HCT116 (cell line): ENCODE measurements at regions not wholly inside any gene's neighbourhood (a gene's known extent, or its start where the extent isn't known, plus 50 kb on each side); places are given as distances from the start of the nearest gene placed in this dataset.

Source experiments
- ATAC-seq: fragments of 200-7000 bp; cut with Tn5 transposase; 2 replicates; pipeline ENCODE4 v1.9.1; 2020; ENCODE audit warnings: mild to moderate bottlenecking, moderate library complexity
- BruUV-seq: library from RNA; stranded (reverse); fragments of 400-500 nt; replicated peaks from 2 replicates; lab custom pipeline; 2021; lab: Mats Ljungman, UMichigan
- CTCF ChIA-PET: fragments of 300-600 bp; sonication (Branson Sonifier 250); formaldehyde crosslinking; loops from one replicate; lab custom pipeline; 2021; ENCODE audit warnings: antibody characterized with exemption; lab: Charles Lee
- POLR2A ChIA-PET: fragments of 300-600, 350-600 bp; sonication (Branson Sonifier 250); formaldehyde crosslinking; loops from one replicate; lab custom pipeline; 2021; ENCODE audit warnings: antibody characterized with exemption; lab: Charles Lee
- RAD21 ChIA-PET, 2 experiments: fragments of 300-600 bp; sonication (Branson Sonifier 250); formaldehyde crosslinking; loops; one replicate each; lab custom pipeline; 2023; ENCODE audit warnings: low total read pairs in 2 of 2; ENCODE audit not compliant: uncharacterized antibody in 2 of 2, unreplicated experiment in 2 of 2, low non-redundant PET in 1 of 2; lab: Charles Lee
- DNase-seq: peaks from one replicate; pipeline ENCODE4 v3.0.0-alpha.2; 2010; ENCODE audit warnings: low read depth, low spot score
- H2AFZ ChIP-seq: fragments of 200-600 bp; shearing (Covaris generic), sonication (generic); 2 replicates; pipeline ENCODE4 v1.6.1; 2017; ENCODE audit warnings: low read depth, mixed run types, mixed read lengths, antibody characterized with exemption, low read length; ENCODE audit not compliant: poor library complexity, severe bottlenecking
- H3K27ac ChIP-seq: 2 replicates; pipeline ENCODE4 v1.5.1; 2012; ENCODE audit warnings: low read depth, low read length
- H3K27me3 ChIP-seq: fragments of 200-600 bp; sonication (generic); 2 replicates; pipeline ENCODE4 v1.6.1; 2016; ENCODE audit warnings: mixed run types, low read length, mixed read lengths; ENCODE audit not compliant: insufficient read depth
- H3K36me3 ChIP-seq, 2 experiments: fragments of 200-500 bp in 1 of 2; fragments of 200-600 bp in 1 of 2; sonication (Bioruptor generic) in 1 of 2; sonication (generic) in 1 of 2; 2 replicates each; pipeline versions ENCODE4 v1.5.1 to v1.6.1; 2014 to 2016; ENCODE audit warnings: low read length in 2 of 2, inconsistent platforms in 1 of 2, mixed read lengths in 1 of 2, mixed run types in 1 of 2; ENCODE audit not compliant: insufficient read depth in 2 of 2, control insufficient read depth in 1 of 2
- H3K4me1 ChIP-seq, 2 experiments: fragments of 200-600 bp in 1 of 2; sonication (generic) in 1 of 2; 2 replicates each; pipeline versions ENCODE4 v1.5.1 to v1.6.1; 2012 to 2017; ENCODE audit warnings: low read length in 2 of 2, inconsistent platforms in 1 of 2, mild to moderate bottlenecking in 1 of 2, mixed read lengths in 1 of 2, mixed run types in 1 of 2, moderate library complexity in 1 of 2; ENCODE audit not compliant: insufficient read depth in 2 of 2, control insufficient read depth in 1 of 2
- H3K4me2 ChIP-seq: fragments of 200-600 bp; sonication (generic); 2 replicates; pipeline ENCODE4 v1.6.1; 2017; ENCODE audit warnings: mixed run types, low read length, mixed read lengths
- H3K4me3 ChIP-seq, 2 experiments: fragments of 200-600 bp in 1 of 2; sonication (generic) in 1 of 2; replicated peaks in 1 of 2; 2 replicates each; pipeline ENCODE4 v1.5.1; 2011 to 2016; ENCODE audit warnings: low read length in 2 of 2, control low read depth in 1 of 2, low read depth in 1 of 2, mild to moderate bottlenecking in 1 of 2, mixed read lengths in 1 of 2, mixed run types in 1 of 2
- H3K79me2 ChIP-seq: fragments of 200-600 bp; sonication (generic); 2 replicates; pipeline ENCODE4 v1.6.1; 2017; ENCODE audit warnings: mild to moderate bottlenecking, mixed run types, low read length, moderate library complexity, mixed read lengths; ENCODE audit not compliant: insufficient read depth
- H3K9ac ChIP-seq: fragments of 200-600 bp; sonication (generic); 2 replicates; pipeline ENCODE4 v1.6.1; 2016; ENCODE audit warnings: low read length, mixed read lengths
- H3K9me2 ChIP-seq: fragments of 200-600 bp; sonication (generic), shearing (Covaris generic); 2 replicates; pipeline ENCODE4 v1.6.1; 2017; ENCODE audit warnings: mixed run types, mild to moderate bottlenecking, moderate library complexity; ENCODE audit not compliant: insufficient read depth
- H3K9me3 ChIP-seq, 2 experiments: fragments of 200-500 bp in 1 of 2; fragments of 200-600 bp in 1 of 2; sonication (Bioruptor generic) in 1 of 2; sonication (generic) in 1 of 2; 2 replicates each; pipeline ENCODE4 v1.6.1; 2014 to 2017; ENCODE audit warnings: low read length in 2 of 2, mixed read lengths in 2 of 2, inconsistent platforms in 1 of 2, low read depth in 1 of 2, mild to moderate bottlenecking in 1 of 2, mixed run types in 1 of 2, moderate library complexity in 1 of 2; ENCODE audit not compliant: control insufficient read depth in 1 of 2, insufficient read depth in 1 of 2
- H4K20me1 ChIP-seq: fragments of 200-600 bp; sonication (generic), shearing (Covaris generic); 2 replicates; pipeline ENCODE4 v1.6.1; 2017; ENCODE audit warnings: mixed run types, mild to moderate bottlenecking, moderate library complexity; ENCODE audit not compliant: insufficient read depth
- CTCF ChIP-seq, 3 experiments: fragments of 200-600 bp in 1 of 3; sonication (generic) in 1 of 3; IDR thresholded peaks in 2 of 3; conservative IDR thresholded peaks in 1 of 3; 2 replicates each; pipeline ENCODE4 v1.5.1; 2012 to 2017; ENCODE audit warnings: low read depth in 2 of 3, low read length in 2 of 3, antibody characterized with exemption in 1 of 3, borderline replicate concordance in 1 of 3, control low read depth in 1 of 3, mild to moderate bottlenecking in 1 of 3, mixed read lengths in 1 of 3, mixed run types in 1 of 3, moderate library complexity in 1 of 3; ENCODE audit not compliant: insufficient read depth in 1 of 3
- FOSL1 ChIP-seq: IDR thresholded peaks from 2 replicates; pipeline ENCODE4 v1.6.1; 2012; ENCODE audit warnings: low read depth
- REST ChIP-seq: IDR thresholded peaks from 2 replicates; pipeline ENCODE4 v1.6.1; 2012; ENCODE audit warnings: low read depth
- intact Hi-C: fragments of 100-400 bp; cut with micrococcal nuclease; formaldehyde crosslinking; loops from 2 replicates; pipeline ENCODE4 v1.10.0; 2022

GRCh38 chr14:54109521-54110120 lies 153.0 kb upstream of the BMP4 start:
- Histone ChIP-seq H3K36me3 (no peaks in the 10 kb centered on the region), H3K27ac (peak overlapping the region; percentile 84), H3K79me2 (no peaks in the 10 kb centered on the region), H3K9ac (no peak overlapping the region), H3K27me3 (no peaks in the 10 kb centered on the region), H3K9me2 (no peaks in the 10 kb centered on the region), H2AFZ (peak overlapping the region; percentile 54), H3K4me1 (peaks cover 56 to 58% of the 10 kb centered on the region in 2 experiments), H3K9me3 (no peaks in the 10 kb centered on the region), H4K20me1 (no peaks in the 10 kb centered on the region), H3K4me2 (peak overlapping the region; percentile 60), H3K4me3 (no peak overlapping the region)
- POLR2A ChIA-PET = no interaction called here
- BruUV-seq = no TSS peak
- RAD21 ChIA-PET = no interaction called here
- ATAC-seq (no peak), DNase-seq (no peak)
- no peak for TF ChIP-seq CTCF (IDR thresholded peaks at IDR 0.05 in 2 of 3, conservative IDR thresholded peaks at IDR 0.05 in 1 of 3; ENCODE audit: borderline replicate concordance in 1 of 3, insufficient read depth in 1 of 3, low read depth in 2 of 3, low read length in 2 of 3)
- no peak for TF ChIP-seq REST
- no peak for TF ChIP-seq FOSL1
- intact Hi-C loops = no loop called here
- CTCF ChIA-PET = no interaction called here
